Ishikawa (cell line): ENCODE measurements at regions not wholly inside any gene's neighbourhood (a gene's known extent, or its start where the extent isn't known, plus 50 kb on each side); places are given as distances from the start of the nearest gene placed in this dataset.

Source experiments
- TAF1 ChIP-seq: IDR thresholded peaks from 2 replicates; pipeline ENCODE4 v1.6.1; 2012; ENCODE audit warnings: low read depth, mild to moderate bottlenecking
- TEAD4 ChIP-seq: IDR thresholded peaks from 2 replicates; pipeline ENCODE4 v1.6.1; 2012
- ZBTB7A ChIP-seq: IDR thresholded peaks from 2 replicates; pipeline ENCODE4 v1.6.1; 2012; ENCODE audit warnings: low read depth

GRCh38 chr1:234544087-234544579 is 65.2 kb upstream of the TARBP1 start:
- TF ChIP-seq TEAD4: no peak
- no peak for TF ChIP-seq TAF1
- TF ChIP-seq ZBTB7A: no peak
